ENCODE measurements at regions not wholly inside any gene's neighbourhood (a gene's known extent, or its start where the extent isn't known, plus 50 kb on each side); places are given as distances from the start of the nearest gene placed in this dataset.

- TF ChIP-seq CTCF (IDR thresholded peaks at IDR 0.05) = no peak
- no peak for TF ChIP-seq POLR2A (IDR thresholded peaks at IDR 0.05; ENCODE audit: low read depth)
- no peak for TF ChIP-seq POLR2AphosphoS5 (IDR thresholded peaks at IDR 0.05)
Measured at GRCh38 chr5:32505756-32506155, 61.2 kb upstream of the ZFR start.
